ENCODE measurements at regions not wholly inside any gene's neighbourhood (a gene's known extent, or its start where the extent isn't known, plus 50 kb on each side); places are given as distances from the start of the nearest gene placed in this dataset.

- Histone ChIP-seq H3K4me3 (ENCODE audit: low read length in 2 of 2) (no peak overlapping the region), H3K27ac (ENCODE audit: low read length) (no peak overlapping the region), H3K36me3 (ENCODE audit: control insufficient read depth in 2 of 2, insufficient read depth in 2 of 2, low read length in 2 of 2) (no peaks in the 10 kb centered on the region), H3K9me3 (ENCODE audit: control insufficient read depth in 2 of 2, low read length in 2 of 2) (no peaks in the 10 kb centered on the region), H3K4me1 (ENCODE audit: control insufficient read depth, insufficient read depth, low read length) (no peaks in the 10 kb centered on the region), H3K9ac (ENCODE audit: low read length in 2 of 2) (no peak overlapping the region), H3K27me3 (ENCODE audit: control insufficient read depth in 1 of 2, insufficient read depth in 2 of 2, low read length in 2 of 2) (no peaks in the 10 kb centered on the region)
Measured at GRCh38 chr4:106869551-106869950, 166.6 kb downstream of the DKK2 start.

- H3K4me3 ChIP-seq (ENCODE audit: low read length in 2 of 2): no peak overlapping the region
- no peaks in the 10 kb centered on the region for H3K9me3 ChIP-seq (ENCODE audit: control insufficient read depth in 2 of 2, low read length in 2 of 2)
- no peak overlapping the region for H3K9ac ChIP-seq (ENCODE audit: low read length in 2 of 2)
- H3K27me3 ChIP-seq (ENCODE audit: control insufficient read depth in 1 of 2, insufficient read depth in 2 of 2, low read length in 2 of 2): no peaks in the 10 kb centered on the region
- H3K27ac ChIP-seq (ENCODE audit: low read length): no peak overlapping the region
- no peaks in the 10 kb centered on the region for H3K36me3 ChIP-seq (ENCODE audit: control insufficient read depth in 2 of 2, insufficient read depth in 2 of 2, low read length in 2 of 2)
- H3K4me1 ChIP-seq (ENCODE audit: control insufficient read depth, insufficient read depth, low read length): no peaks in the 10 kb centered on the region
Measured at GRCh38 chr4:106868381-106869035, 167.6 kb downstream of the DKK2 start.

- Histone ChIP-seq H3K4me3 (ENCODE audit: low read length in 2 of 2) (no peak overlapping the region), H3K27me3 (ENCODE audit: control insufficient read depth in 1 of 2, insufficient read depth in 2 of 2, low read length in 2 of 2) (no peaks in the 10 kb centered on the region), H3K27ac (ENCODE audit: low read length) (no peak overlapping the region), H3K4me1 (ENCODE audit: control insufficient read depth, insufficient read depth, low read length) (no peaks in the 10 kb centered on the region), H3K9ac (ENCODE audit: low read length in 2 of 2) (no peak overlapping the region), H3K36me3 (ENCODE audit: control insufficient read depth in 2 of 2, insufficient read depth in 2 of 2, low read length in 2 of 2) (no peaks in the 10 kb centered on the region), H3K9me3 (ENCODE audit: control insufficient read depth in 2 of 2, low read length in 2 of 2) (no peaks in the 10 kb centered on the region)
Measured at GRCh38 chr4:106864231-106864630, 171.9 kb downstream of the DKK2 start.

GRCh38 chr4:106854569-106855351 lies 181.4 kb downstream of the DKK2 start:
- H3K4me1 ChIP-seq (ENCODE audit: control insufficient read depth, insufficient read depth, low read length): no peaks in the 10 kb centered on the region
- H3K27ac ChIP-seq (ENCODE audit: low read length): no peak overlapping the region
- no peaks in the 10 kb centered on the region for H3K9me3 ChIP-seq (ENCODE audit: control insufficient read depth in 2 of 2, low read length in 2 of 2)
- H3K36me3 ChIP-seq (ENCODE audit: control insufficient read depth in 2 of 2, insufficient read depth in 2 of 2, low read length in 2 of 2): no peaks in the 10 kb centered on the region
- no peaks in the 10 kb centered on the region for H3K27me3 ChIP-seq (ENCODE audit: control insufficient read depth in 1 of 2, insufficient read depth in 2 of 2, low read length in 2 of 2)
- H3K4me3 ChIP-seq (ENCODE audit: low read length in 2 of 2): no peak overlapping the region
- no peak overlapping the region for H3K9ac ChIP-seq (ENCODE audit: low read length in 2 of 2)

- H3K27ac ChIP-seq (ENCODE audit: low read length): no peak overlapping the region
- no peaks in the 10 kb centered on the region for H3K27me3 ChIP-seq (ENCODE audit: control insufficient read depth in 1 of 2, insufficient read depth in 2 of 2, low read length in 2 of 2)
- no peaks in the 10 kb centered on the region for H3K36me3 ChIP-seq (ENCODE audit: control insufficient read depth in 2 of 2, insufficient read depth in 2 of 2, low read length in 2 of 2)
- no peak overlapping the region for H3K9ac ChIP-seq (ENCODE audit: low read length in 2 of 2)
- H3K4me1 ChIP-seq (ENCODE audit: control insufficient read depth, insufficient read depth, low read length): no peaks in the 10 kb centered on the region
- H3K4me3 ChIP-seq (ENCODE audit: low read length in 2 of 2): no peak overlapping the region
- H3K9me3 ChIP-seq (ENCODE audit: control insufficient read depth in 2 of 2, low read length in 2 of 2): no peaks in the 10 kb centered on the region
Measured at GRCh38 chr4:106852426-106852825, 183.7 kb downstream of the DKK2 start.

- no peak overlapping the region for H3K4me3 ChIP-seq (ENCODE audit: low read length in 2 of 2)
- H3K4me1 ChIP-seq (ENCODE audit: control insufficient read depth, insufficient read depth, low read length): no peaks in the 10 kb centered on the region
- H3K9me3 ChIP-seq (ENCODE audit: control insufficient read depth in 2 of 2, low read length in 2 of 2): no peaks in the 10 kb centered on the region
- H3K36me3 ChIP-seq (ENCODE audit: control insufficient read depth in 2 of 2, insufficient read depth in 2 of 2, low read length in 2 of 2): no peaks in the 10 kb centered on the region
- H3K9ac ChIP-seq (ENCODE audit: low read length in 2 of 2): no peak overlapping the region
- no peak overlapping the region for H3K27ac ChIP-seq (ENCODE audit: low read length)
- no peaks in the 10 kb centered on the region for H3K27me3 ChIP-seq (ENCODE audit: control insufficient read depth in 1 of 2, insufficient read depth in 2 of 2, low read length in 2 of 2)
Measured at GRCh38 chr4:106851726-106852125, 184.4 kb downstream of the DKK2 start.

- Histone ChIP-seq H3K4me3 (ENCODE audit: low read length in 2 of 2) (no peak overlapping the region), H3K9me3 (ENCODE audit: control insufficient read depth in 2 of 2, low read length in 2 of 2) (no peaks in the 10 kb centered on the region), H3K36me3 (ENCODE audit: control insufficient read depth in 2 of 2, insufficient read depth in 2 of 2, low read length in 2 of 2) (no peaks in the 10 kb centered on the region), H3K27ac (ENCODE audit: low read length) (no peak overlapping the region), H3K27me3 (ENCODE audit: control insufficient read depth in 1 of 2, insufficient read depth in 2 of 2, low read length in 2 of 2) (no peaks in the 10 kb centered on the region), H3K9ac (ENCODE audit: low read length in 2 of 2) (no peak overlapping the region), H3K4me1 (ENCODE audit: control insufficient read depth, insufficient read depth, low read length) (no peaks in the 10 kb centered on the region)
Measured at GRCh38 chr4:106850691-106851090, 185.4 kb downstream of the DKK2 start.

GRCh38 chr4:106835919-106836318 lies 200.2 kb downstream of the DKK2 start:
- H3K9ac ChIP-seq (ENCODE audit: low read length in 2 of 2): no peak overlapping the region
- H3K36me3 ChIP-seq (ENCODE audit: control insufficient read depth in 2 of 2, insufficient read depth in 2 of 2, low read length in 2 of 2): no peaks in the 10 kb centered on the region
- H3K9me3 ChIP-seq (ENCODE audit: control insufficient read depth in 2 of 2, low read length in 2 of 2): no peaks in the 10 kb centered on the region
- H3K27ac ChIP-seq (ENCODE audit: low read length): no peak overlapping the region
- H3K4me3 ChIP-seq (ENCODE audit: low read length in 2 of 2): no peak overlapping the region
- no peaks in the 10 kb centered on the region for H3K27me3 ChIP-seq (ENCODE audit: control insufficient read depth in 1 of 2, insufficient read depth in 2 of 2, low read length in 2 of 2)
- no peaks in the 10 kb centered on the region for H3K4me1 ChIP-seq (ENCODE audit: control insufficient read depth, insufficient read depth, low read length)

GRCh38 chr4:106830879-106831278 lies 205.2 kb downstream of the DKK2 start:
- H3K4me3 ChIP-seq (ENCODE audit: low read length in 2 of 2): no peak overlapping the region

GRCh38 chr4:106818764-106819163 lies 217.3 kb downstream of the DKK2 start:
- H3K4me1 ChIP-seq (ENCODE audit: control insufficient read depth, insufficient read depth, low read length): no peaks in the 10 kb centered on the region
- H3K9me3 ChIP-seq (ENCODE audit: control insufficient read depth in 2 of 2, low read length in 2 of 2): no peaks in the 10 kb centered on the region
- no peak overlapping the region for H3K4me3 ChIP-seq (ENCODE audit: low read length in 2 of 2)
- H3K27ac ChIP-seq (ENCODE audit: low read length): no peak overlapping the region
- H3K27me3 ChIP-seq (ENCODE audit: control insufficient read depth in 1 of 2, insufficient read depth in 2 of 2, low read length in 2 of 2): no peaks in the 10 kb centered on the region
- H3K9ac ChIP-seq (ENCODE audit: low read length in 2 of 2): no peak overlapping the region
- H3K36me3 ChIP-seq (ENCODE audit: control insufficient read depth in 2 of 2, insufficient read depth in 2 of 2, low read length in 2 of 2): no peaks in the 10 kb centered on the region

More at GRCh38 chr4:106830879-106831278, 205.2 kb downstream of the DKK2 start:
- Histone ChIP-seq H3K9ac (ENCODE audit: low read length in 2 of 2) (no peak overlapping the region), H3K27ac (ENCODE audit: low read length) (no peak overlapping the region), H3K27me3 (ENCODE audit: control insufficient read depth in 1 of 2, insufficient read depth in 2 of 2, low read length in 2 of 2) (no peaks in the 10 kb centered on the region), H3K36me3 (ENCODE audit: control insufficient read depth in 2 of 2, insufficient read depth in 2 of 2, low read length in 2 of 2) (no peaks in the 10 kb centered on the region), H3K4me1 (ENCODE audit: control insufficient read depth, insufficient read depth, low read length) (no peaks in the 10 kb centered on the region), H3K9me3 (ENCODE audit: control insufficient read depth in 2 of 2, low read length in 2 of 2) (no peaks in the 10 kb centered on the region)

GRCh38 chr4:106816496-106816895 lies 219.6 kb downstream of the DKK2 start:
- Histone ChIP-seq H3K4me3 (ENCODE audit: low read length in 2 of 2) (no peak overlapping the region), H3K9me3 (ENCODE audit: control insufficient read depth in 2 of 2, low read length in 2 of 2) (no peaks in the 10 kb centered on the region), H3K4me1 (ENCODE audit: control insufficient read depth, insufficient read depth, low read length) (no peaks in the 10 kb centered on the region), H3K27ac (ENCODE audit: low read length) (no peak overlapping the region), H3K27me3 (ENCODE audit: control insufficient read depth in 1 of 2, insufficient read depth in 2 of 2, low read length in 2 of 2) (no peaks in the 10 kb centered on the region), H3K36me3 (ENCODE audit: control insufficient read depth in 2 of 2, insufficient read depth in 2 of 2, low read length in 2 of 2) (no peaks in the 10 kb centered on the region), H3K9ac (ENCODE audit: low read length in 2 of 2) (no peak overlapping the region)
